ENCODE measurements at regions not wholly inside any gene's neighbourhood (a gene's known extent, or its start where the extent isn't known, plus 50 kb on each side); places are given as distances from the start of the nearest gene placed in this dataset.
"Not testable (repeated sequence)": the region's sequence is repeated elsewhere in the genome, so short reads cannot be mapped to it uniquely, and the experiment has no call there.

GRCh38 chr9:65421486-65421885 lies 136.5 kb upstream of the FOXD4L5 start:
- H3K27me3 ChIP-seq (ENCODE audit: control insufficient read depth, insufficient read depth, low read length); H3K4me3 ChIP-seq (ENCODE audit: low read depth, low read length); DNase-seq (ENCODE audit: low read depth); H3K36me3 ChIP-seq (ENCODE audit: control insufficient read depth, insufficient read depth, low read length): not testable (repeated sequence)

GRCh38 chr9:65420771-65421170 lies 135.8 kb upstream of the FOXD4L5 start:
- DNase-seq (ENCODE audit: low read depth), result no peak
- Histone ChIP-seq H3K4me3 (ENCODE audit: low read depth, low read length) (no peak overlapping the region), H3K27me3 (ENCODE audit: control insufficient read depth, insufficient read depth, low read length) (no peaks in the 10 kb centered on the region), H3K36me3 (ENCODE audit: control insufficient read depth, insufficient read depth, low read length) (no peaks in the 10 kb centered on the region)
- no peak for TF ChIP-seq CTCF (IDR thresholded peaks at IDR 0.05; ENCODE audit: insufficient read depth, low read length, poor library complexity, severe bottlenecking)

- not testable (repeated sequence) for H3K27me3 ChIP-seq (ENCODE audit: control insufficient read depth, insufficient read depth, low read length); H3K4me3 ChIP-seq (ENCODE audit: low read depth, low read length); H3K36me3 ChIP-seq (ENCODE audit: control insufficient read depth, insufficient read depth, low read length); DNase-seq (ENCODE audit: low read depth)
These were observed 134.0 kb upstream of the FOXD4L5 start for GRCh38 chr9:65418966-65419365.

- not testable (repeated sequence) for H3K4me3 ChIP-seq (ENCODE audit: low read depth, low read length); DNase-seq (ENCODE audit: low read depth); H3K27me3 ChIP-seq (ENCODE audit: control insufficient read depth, insufficient read depth, low read length); H3K36me3 ChIP-seq (ENCODE audit: control insufficient read depth, insufficient read depth, low read length)
These were observed 131.9 kb upstream of the FOXD4L5 start for GRCh38 chr9:65416948-65417347.

GRCh38 chr9:65414249-65414648 lies 129.2 kb upstream of the FOXD4L5 start:
- not testable (repeated sequence) for H3K27me3 ChIP-seq (ENCODE audit: control insufficient read depth, insufficient read depth, low read length); H3K36me3 ChIP-seq (ENCODE audit: control insufficient read depth, insufficient read depth, low read length); H3K4me3 ChIP-seq (ENCODE audit: low read depth, low read length); DNase-seq (ENCODE audit: low read depth)

- not testable (repeated sequence) for DNase-seq (ENCODE audit: low read depth); H3K4me3 ChIP-seq (ENCODE audit: low read depth, low read length); H3K27me3 ChIP-seq (ENCODE audit: control insufficient read depth, insufficient read depth, low read length); H3K36me3 ChIP-seq (ENCODE audit: control insufficient read depth, insufficient read depth, low read length)
These were observed 128.4 kb upstream of the FOXD4L5 start for GRCh38 chr9:65413371-65413770.

- no peaks in the 10 kb centered on the region for H3K27me3 ChIP-seq (ENCODE audit: control insufficient read depth, insufficient read depth, low read length)
- no peaks in the 10 kb centered on the region for H3K36me3 ChIP-seq (ENCODE audit: control insufficient read depth, insufficient read depth, low read length)
- TF ChIP-seq CTCF (IDR thresholded peaks at IDR 0.05; ENCODE audit: insufficient read depth, low read length, poor library complexity, severe bottlenecking), result no peak
- no peak for DNase-seq (ENCODE audit: low read depth)
- no peak overlapping the region for H3K4me3 ChIP-seq (ENCODE audit: low read depth, low read length)
These were observed 126.9 kb upstream of the FOXD4L5 start for GRCh38 chr9:65411901-65412300.

GRCh38 chr9:65411336-65411735 lies 126.3 kb upstream of the FOXD4L5 start:
- Histone ChIP-seq H3K27me3 (ENCODE audit: control insufficient read depth, insufficient read depth, low read length) (no peaks in the 10 kb centered on the region), H3K4me3 (ENCODE audit: low read depth, low read length) (no peak overlapping the region), H3K36me3 (ENCODE audit: control insufficient read depth, insufficient read depth, low read length) (no peaks in the 10 kb centered on the region)
- no peak for TF ChIP-seq CTCF (IDR thresholded peaks at IDR 0.05; ENCODE audit: insufficient read depth, low read length, poor library complexity, severe bottlenecking)
- no peak for DNase-seq (ENCODE audit: low read depth)

- no peak for TF ChIP-seq CTCF (IDR thresholded peaks at IDR 0.05; ENCODE audit: insufficient read depth, low read length, poor library complexity, severe bottlenecking)
- no peak for DNase-seq (ENCODE audit: low read depth)
- Histone ChIP-seq H3K27me3 (ENCODE audit: control insufficient read depth, insufficient read depth, low read length) (no peaks in the 10 kb centered on the region), H3K4me3 (ENCODE audit: low read depth, low read length) (no peak overlapping the region), H3K36me3 (ENCODE audit: control insufficient read depth, insufficient read depth, low read length) (no peaks in the 10 kb centered on the region)
These were observed 125.9 kb upstream of the FOXD4L5 start for GRCh38 chr9:65410926-65411325.
